ENCODE measurements at regions not wholly inside any gene's neighbourhood (a gene's known extent, or its start where the extent isn't known, plus 50 kb on each side); places are given as distances from the start of the nearest gene placed in this dataset.

GRCh38 chr16:62639890-62640289, 603.7 kb upstream of the CDH8 start:
- no peaks in the 10 kb centered on the region for H3K36me3 Mint-ChIP-seq (ENCODE audit: low read depth)
- no peaks in the 10 kb centered on the region for H3K4me1 Mint-ChIP-seq
- ChIA-PET POLR2A (no interaction called here), CTCF (no interaction called here)
- H3K27ac Mint-ChIP-seq: no peak overlapping the region
- H3K4me3 Mint-ChIP-seq: no peak overlapping the region
- TF ChIP-seq, protein P1, sequence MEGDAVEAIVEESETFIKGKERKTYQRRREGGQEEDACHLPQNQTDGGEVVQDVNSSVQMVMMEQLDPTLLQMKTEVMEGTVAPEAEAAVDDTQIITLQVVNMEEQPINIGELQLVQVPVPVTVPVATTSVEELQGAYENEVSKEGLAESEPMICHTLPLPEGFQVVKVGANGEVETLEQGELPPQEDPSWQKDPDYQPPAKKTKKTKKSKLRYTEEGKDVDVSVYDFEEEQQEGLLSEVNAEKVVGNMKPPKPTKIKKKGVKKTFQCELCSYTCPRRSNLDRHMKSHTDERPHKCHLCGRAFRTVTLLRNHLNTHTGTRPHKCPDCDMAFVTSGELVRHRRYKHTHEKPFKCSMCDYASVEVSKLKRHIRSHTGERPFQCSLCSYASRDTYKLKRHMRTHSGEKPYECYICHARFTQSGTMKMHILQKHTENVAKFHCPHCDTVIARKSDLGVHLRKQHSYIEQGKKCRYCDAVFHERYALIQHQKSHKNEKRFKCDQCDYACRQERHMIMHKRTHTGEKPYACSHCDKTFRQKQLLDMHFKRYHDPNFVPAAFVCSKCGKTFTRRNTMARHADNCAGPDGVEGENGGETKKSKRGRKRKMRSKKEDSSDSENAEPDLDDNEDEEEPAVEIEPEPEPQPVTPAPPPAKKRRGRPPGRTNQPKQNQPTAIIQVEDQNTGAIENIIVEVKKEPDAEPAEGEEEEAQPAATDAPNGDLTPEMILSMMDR (IDR thresholded peaks at IDR 0.05): no peak
- intact Hi-C loops (cut with micrococcal nuclease): no loop called here
- H3K9me3 Mint-ChIP-seq: peaks cover 9% of the 10 kb centered on the region
- DNase-seq (no peak), ATAC-seq (ENCODE audit: low read depth) (no peak)
- no peaks in the 10 kb centered on the region for H3K27me3 Mint-ChIP-seq

- Mint-ChIP-seq H3K4me1 (no peaks in the 10 kb centered on the region), H3K27me3 (no peaks in the 10 kb centered on the region), H3K9me3 (peaks cover 9% of the 10 kb centered on the region), H3K4me3 (no peak overlapping the region), H3K36me3 (ENCODE audit: low read depth) (no peaks in the 10 kb centered on the region), H3K27ac (no peak overlapping the region)
- intact Hi-C loops (cut with micrococcal nuclease): no loop called here
- CTCF ChIA-PET: no interaction called here
- no peak for ATAC-seq (ENCODE audit: low read depth)
- TF ChIP-seq, protein P1 (IDR thresholded peaks at IDR 0.05): no peak
- no peak for DNase-seq
- POLR2A ChIA-PET: no interaction called here
Measured at GRCh38 chr16:62638964-62639870, 603.0 kb upstream of the CDH8 start.

GRCh38 chr16:62638324-62638911, 602.2 kb upstream of the CDH8 start:
- CTCF ChIA-PET: no interaction called here
- ATAC-seq (ENCODE audit: low read depth) (no peak), DNase-seq (no peak)
- H3K4me1 Mint-ChIP-seq: no peaks in the 10 kb centered on the region
- POLR2A ChIA-PET: no interaction called here
- H3K4me3 Mint-ChIP-seq: no peak overlapping the region
- no peak overlapping the region for H3K27ac Mint-ChIP-seq
- no peaks in the 10 kb centered on the region for H3K36me3 Mint-ChIP-seq (ENCODE audit: low read depth)
- no peaks in the 10 kb centered on the region for H3K27me3 Mint-ChIP-seq
- intact Hi-C loops (cut with micrococcal nuclease): no loop called here
- H3K9me3 Mint-ChIP-seq: peaks cover 9% of the 10 kb centered on the region
- TF ChIP-seq, protein P1 (IDR thresholded peaks at IDR 0.05): no peak

DNA sequence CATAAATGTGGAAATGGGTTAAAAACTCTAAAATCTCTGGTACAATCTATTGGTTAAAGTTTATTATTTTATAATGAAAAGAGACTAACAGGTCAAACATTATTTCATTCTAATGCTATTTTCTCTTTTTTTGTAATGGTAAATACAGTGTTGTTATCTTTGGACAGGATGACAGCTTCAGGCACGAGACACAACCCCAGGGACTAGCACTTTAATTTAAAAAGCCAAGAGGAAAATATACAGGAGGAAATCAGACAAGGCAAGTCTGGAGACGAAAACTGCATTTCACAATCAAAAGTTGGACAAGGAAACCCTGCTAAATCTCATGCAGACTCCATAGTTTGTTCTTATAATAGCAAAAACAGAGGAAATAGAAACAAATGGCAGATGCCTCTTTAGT, 589.1 kb upstream of the CDH8 start:
- no peak overlapping the region for H3K4me3 Mint-ChIP-seq
- TF ChIP-seq, protein P1 (IDR thresholded peaks at IDR 0.05): no peak
- DNase-seq (no peak), ATAC-seq (ENCODE audit: low read depth) (no peak)
- no peaks in the 10 kb centered on the region for H3K36me3 Mint-ChIP-seq (ENCODE audit: low read depth)
- H3K9me3 Mint-ChIP-seq: peaks cover 9% of the 10 kb centered on the region
- intact Hi-C loops (cut with micrococcal nuclease): no loop called here
- H3K27me3 Mint-ChIP-seq: no peaks in the 10 kb centered on the region
- ChIA-PET CTCF (no interaction called here), POLR2A (no interaction called here)
- no peak overlapping the region for H3K27ac Mint-ChIP-seq
- H3K4me1 Mint-ChIP-seq: no peaks in the 10 kb centered on the region

- no peaks in the 10 kb centered on the region for H3K27me3 Mint-ChIP-seq
- no peak for DNase-seq
- POLR2A ChIA-PET: no interaction called here
- no peak for ATAC-seq (ENCODE audit: low read depth)
- CTCF ChIA-PET: no interaction called here
- TF ChIP-seq, protein P1 (IDR thresholded peaks at IDR 0.05): no peak
- H3K9me3 Mint-ChIP-seq: peaks cover 3% of the 10 kb centered on the region
- no peak overlapping the region for H3K27ac Mint-ChIP-seq
- intact Hi-C loops (cut with micrococcal nuclease): no loop called here
- H3K36me3 Mint-ChIP-seq (ENCODE audit: low read depth): no peaks in the 10 kb centered on the region
- H3K4me3 Mint-ChIP-seq: no peak overlapping the region
- no peaks in the 10 kb centered on the region for H3K4me1 Mint-ChIP-seq
Measured at GRCh38 chr16:62620275-62620674, 584.0 kb upstream of the CDH8 start.

All from activated B cell treated with CpG ODN at 0.5 μM for 24 hours (primary cell).